CD14-positive monocyte (primary cell): ENCODE measurements at regions not wholly inside any gene's neighbourhood (a gene's known extent, or its start where the extent isn't known, plus 50 kb on each side); places are given as distances from the start of the nearest gene placed in this dataset.

Experiments used
- DNase-seq, 3 donors: peaks; one replicate each; pipeline ENCODE4 v3.0.0-alpha.2; 2011 to 2022
- H2AFZ ChIP-seq: 2 replicates; pipeline ENCODE4 v1.6.0; 2012; ENCODE audit warnings: mild to moderate bottlenecking, low read depth, low read length, inconsistent platforms; ENCODE audit not compliant: insufficient read depth, poor library complexity, severe bottlenecking
- H3K27ac ChIP-seq, 2 donors: 1 replicate in 1 of 2; 2 replicates in 1 of 2; pipeline ENCODE4 v1.5.1; 2012 to 2013; ENCODE audit warnings: low read length in 2 of 2, control low read depth in 1 of 2, inconsistent platforms in 1 of 2, low read depth in 1 of 2, mild to moderate bottlenecking in 1 of 2
- H3K27me3 ChIP-seq, 2 donors: one replicate each; pipeline versions ENCODE4 v1.6.0 to v1.6.1; 2011 to 2013; ENCODE audit warnings: low read length in 2 of 2; ENCODE audit not compliant: control insufficient read depth in 2 of 2, insufficient read depth in 2 of 2
- H3K36me3 ChIP-seq, 2 donors: replicated peaks in 1 of 2; 1 replicate in 1 of 2; 2 replicates in 1 of 2; pipeline versions ENCODE4 v1.5.1 to v1.6.1; 2012 to 2013; ENCODE audit warnings: low read length in 2 of 2, control low read depth in 1 of 2, inconsistent platforms in 1 of 2, mild to moderate bottlenecking in 1 of 2; ENCODE audit not compliant: insufficient read depth in 2 of 2, control insufficient read depth in 1 of 2
- H3K4me1 ChIP-seq, 2 donors: 1 replicate in 1 of 2; 2 replicates in 1 of 2; pipeline versions ENCODE4 v1.5.1 to v1.6.1; 2012 to 2013; ENCODE audit warnings: low read length in 2 of 2, control low read depth in 1 of 2, inconsistent platforms in 1 of 2, mild to moderate bottlenecking in 1 of 2, moderate library complexity in 1 of 2; ENCODE audit not compliant: insufficient read depth in 2 of 2, control insufficient read depth in 1 of 2
- H3K4me2 ChIP-seq: replicated peaks from 2 replicates; pipeline ENCODE3; 2012; ENCODE audit warnings: low read length, moderate library complexity, mild to moderate bottlenecking; ENCODE audit not compliant: poor library complexity, severe bottlenecking; ENCODE audit errors: extremely low read depth
- H3K4me3 ChIP-seq, 3 experiments: fragments of 200-600 bp in 1 of 3; sonication (generic) in 1 of 3; replicated peaks in 1 of 3; 1 replicate in 2 of 3; 2 replicates in 1 of 3; pipeline ENCODE4 v1.5.1; 2011 to 2013; ENCODE audit warnings: low read length in 3 of 3, mild to moderate bottlenecking in 3 of 3, control low read depth in 2 of 3, low read depth in 2 of 3, inconsistent platforms in 1 of 3, moderate library complexity in 1 of 3
- H3K79me2 ChIP-seq: 2 replicates; pipeline ENCODE4 v1.6.0; 2012; ENCODE audit warnings: mild to moderate bottlenecking, control low read depth, inconsistent platforms, low read length, moderate library complexity; ENCODE audit not compliant: insufficient read depth
- H3K9ac ChIP-seq: 2 replicates; pipeline ENCODE4 v1.6.0; 2017; ENCODE audit warnings: low read length, mild to moderate bottlenecking; ENCODE audit not compliant: insufficient read depth, poor library complexity, severe bottlenecking
- H3K9me3 ChIP-seq, 2 donors: replicated peaks in 1 of 2; 1 replicate in 1 of 2; 2 replicates in 1 of 2; pipeline versions ENCODE4 v1.5.1 to v1.6.1; 2012 to 2013; ENCODE audit warnings: low read length in 2 of 2, control low read depth in 1 of 2; ENCODE audit not compliant: control insufficient read depth in 1 of 2, insufficient read depth in 1 of 2
- H4K20me1 ChIP-seq: 2 replicates; pipeline ENCODE4 v1.6.0; 2012; ENCODE audit warnings: mild to moderate bottlenecking, low read length, control low read depth, moderate library complexity; ENCODE audit not compliant: insufficient read depth
- H3K27ac Mint-ChIP-seq, 7 donors: one replicate each; pipeline ENCODE4 v1.8.0; 2020; ENCODE audit warnings: mild to moderate bottlenecking in 7 of 7, mixed read lengths in 7 of 7, moderate library complexity in 6 of 7, inconsistent platforms in 2 of 7
- H3K27me3 Mint-ChIP-seq, 3 donors: one replicate each; pipeline ENCODE4 v1.8.0; 2021 to 2022; ENCODE audit warnings: low read depth in 3 of 3, mild to moderate bottlenecking in 3 of 3, mixed read lengths in 3 of 3, moderate library complexity in 3 of 3, inconsistent platforms in 1 of 3
- H3K36me3 Mint-ChIP-seq, 2 donors: one replicate each; pipeline ENCODE4 v1.8.0; 2020; ENCODE audit warnings: mixed read lengths in 2 of 2, inconsistent platforms in 1 of 2, mild to moderate bottlenecking in 1 of 2
- H3K4me1 Mint-ChIP-seq: one replicate; pipeline ENCODE4 v1.8.0; 2020; ENCODE audit warnings: mild to moderate bottlenecking, mixed read lengths
- H3K4me3 Mint-ChIP-seq, 2 donors: one replicate each; pipeline ENCODE4 v1.8.0; 2020; ENCODE audit warnings: mild to moderate bottlenecking in 2 of 2, mixed read lengths in 2 of 2, moderate library complexity in 1 of 2
- H3K9me3 Mint-ChIP-seq, 7 donors: one replicate each; pipeline ENCODE4 v1.8.0; 2020 to 2022; ENCODE audit warnings: mixed read lengths in 7 of 7, mild to moderate bottlenecking in 6 of 7, moderate library complexity in 6 of 7, inconsistent platforms in 2 of 7
- CTCF ChIP-seq: fragments of 200-600 bp; IDR thresholded peaks from one replicate; pipeline ENCODE4 v1.8.0; 2022; ENCODE audit warnings: antibody characterized with exemption, mild to moderate bottlenecking
- WGBS: methylation state at CpG from one replicate; pipeline ENCODE4 v1.1.5; 2013; ENCODE audit warnings: missing lambda C conversion rate; ENCODE audit not compliant: insufficient coverage; 5-methylcytosine and 5-hydroxymethylcytosine counted together
- intact Hi-C, 2 donors: fragments of 100-400 bp; cut with micrococcal nuclease; formaldehyde crosslinking; loops; one replicate each; pipeline versions ENCODE4 v1.15.0 to v1.15.1; 2023

DNA sequence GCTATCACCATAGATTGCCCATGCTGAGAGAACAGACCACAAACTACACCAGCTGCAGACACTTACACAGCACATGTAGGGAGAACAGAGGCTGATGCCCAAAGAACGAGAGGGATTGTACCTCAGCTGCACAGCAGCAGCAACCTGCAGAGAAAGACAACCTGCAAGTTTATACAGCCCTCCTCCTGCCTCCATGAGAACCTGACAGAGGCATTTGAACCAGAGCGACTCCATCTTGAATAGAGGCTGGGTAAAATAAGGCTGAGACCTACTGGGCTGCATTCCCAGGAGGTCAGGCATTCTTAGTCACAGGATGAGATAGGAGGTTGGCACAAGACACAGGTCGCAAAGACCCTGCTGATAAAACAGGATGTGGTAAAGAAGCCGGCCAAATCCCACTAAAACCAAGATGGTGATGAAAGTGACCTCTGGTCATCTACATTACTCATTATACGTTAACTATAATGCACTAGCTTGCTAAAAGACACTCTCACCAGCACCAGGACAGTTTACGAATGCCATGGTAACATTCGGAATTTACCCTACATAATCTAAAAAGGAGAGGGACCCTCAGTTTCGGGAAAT, 262.4 kb upstream of the HMGA2 start:
- TF ChIP-seq CTCF, result no peak
- no peaks in the 10 kb centered on the region for H3K79me2 ChIP-seq
- H3K4me1 ChIP-seq, result no peaks in the 10 kb centered on the region
- no peak overlapping the region for H3K4me2 ChIP-seq
- H3K9me3 ChIP-seq, result no peaks in the 10 kb centered on the region
- Mint-ChIP-seq H3K36me3 (no peaks in the 10 kb centered on the region), H3K4me1 (peaks cover 7% of the 10 kb centered on the region), H3K27me3 (peaks cover under 1 to 3% (median 1%) of the 10 kb centered on the region in 3 donors), H3K9me3 (no peaks in the 10 kb centered on the region), H3K4me3 (no peak overlapping the region), H3K27ac (peak overlapping the region in 1 of 7 donors; percentile 29)
- DNase-seq, result no peak
- no peak overlapping the region for H3K9ac ChIP-seq
- no peak overlapping the region for H2AFZ ChIP-seq
- no peaks in the 10 kb centered on the region for H4K20me1 ChIP-seq
- no peaks in the 10 kb centered on the region for H3K27me3 ChIP-seq
- intact Hi-C loops, result no loop called here
- H3K27ac ChIP-seq, result no peak overlapping the region
- no peaks in the 10 kb centered on the region for H3K36me3 ChIP-seq
- WGBS, result 88% methylated on average over 4 of the region's 8 CpGs
- H3K4me3 ChIP-seq, result no peak overlapping the region

DNA sequence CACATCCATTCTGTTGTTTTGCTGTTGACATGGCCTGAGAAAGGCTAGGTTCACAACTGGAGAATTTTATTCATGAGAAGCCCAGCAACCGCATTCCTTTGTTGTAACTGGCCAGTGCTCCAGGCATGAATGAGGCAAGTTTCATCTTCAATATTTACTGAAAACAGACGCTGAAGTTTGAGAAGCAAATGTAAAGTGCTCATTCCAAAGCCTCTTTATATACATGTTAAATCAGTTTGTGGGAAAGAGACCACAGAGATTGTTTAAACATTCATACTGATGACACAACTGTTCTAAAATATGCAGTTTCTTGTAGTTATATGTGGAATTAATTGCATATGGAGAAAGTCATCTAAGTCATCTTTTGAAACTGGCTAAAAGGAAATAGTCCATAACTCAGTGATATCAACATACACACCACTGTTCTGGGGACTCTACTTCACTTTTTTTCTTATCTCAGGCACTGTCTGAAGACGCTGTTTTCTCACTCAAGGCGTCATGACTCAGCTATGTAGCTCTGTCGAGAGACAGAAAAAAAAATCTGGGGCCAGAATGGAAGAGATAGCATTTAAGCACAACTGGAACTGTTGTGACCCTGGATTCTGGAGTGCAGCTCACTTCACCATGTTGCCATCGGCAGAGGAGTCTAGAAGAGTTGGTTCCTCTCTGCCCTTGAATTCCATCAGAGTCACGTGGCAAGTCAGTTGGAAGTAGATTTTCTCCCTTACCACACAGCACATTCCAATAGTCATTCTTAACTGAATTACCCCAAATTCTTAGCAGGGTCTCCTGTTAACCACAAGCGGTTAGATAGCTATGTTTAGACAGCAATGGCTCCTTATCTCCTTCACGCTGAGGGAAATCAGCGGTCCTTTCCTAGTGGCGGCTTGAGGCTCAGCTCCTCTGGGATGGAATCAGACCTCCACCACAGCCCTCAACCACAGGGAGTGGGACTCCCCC, 258.4 kb upstream of the HMGA2 start:
- H4K20me1 ChIP-seq, result no peaks in the 10 kb centered on the region
- H3K9me3 ChIP-seq, result peaks cover 0 to 4% of the 10 kb centered on the region in 2 donors
- H3K4me1 ChIP-seq, result no peaks in the 10 kb centered on the region
- TF ChIP-seq CTCF, result no peak
- WGBS, result 0% methylated on average over 3 of the region's 11 CpGs
- H3K4me2 ChIP-seq, result no peak overlapping the region
- no peak for DNase-seq
- no peak overlapping the region for H3K27ac ChIP-seq
- H3K27me3 ChIP-seq, result no peaks in the 10 kb centered on the region
- intact Hi-C loops, result no loop called here
- no peak overlapping the region for H3K9ac ChIP-seq
- H3K27me3 Mint-ChIP-seq, result peaks cover 0 to 2% (median 1%) of the 10 kb centered on the region in 3 donors
- H3K9me3 Mint-ChIP-seq, result peaks cover 0 to 8% (median 3%) of the 10 kb centered on the region in 7 donors
- H3K79me2 ChIP-seq, result no peaks in the 10 kb centered on the region
- no peaks in the 10 kb centered on the region for H3K36me3 Mint-ChIP-seq
- H3K4me3 Mint-ChIP-seq, result no peak overlapping the region
- H3K36me3 ChIP-seq, result no peaks in the 10 kb centered on the region
- peak overlapping the region; percentile 22 for H2AFZ ChIP-seq
- no peak overlapping the region for H3K4me3 ChIP-seq
- H3K27ac Mint-ChIP-seq, result no peak overlapping the region
- peaks cover 3% of the 10 kb centered on the region for H3K4me1 Mint-ChIP-seq
